ENCODE measurements at regions not wholly inside any gene's neighbourhood (a gene's known extent, or its start where the extent isn't known, plus 50 kb on each side); places are given as distances from the start of the nearest gene placed in this dataset.

- no peaks in the 10 kb centered on the region for H3K9me3 ChIP-seq
- WGBS = 60% methylated on average over 4 of the region's 7 CpGs
- no peaks in the 10 kb centered on the region for H3K27me3 ChIP-seq
- H3K4me1 ChIP-seq = peaks cover 62% of the 10 kb centered on the region
- no peaks in the 10 kb centered on the region for H3K36me3 ChIP-seq
- H3K27ac ChIP-seq = peak overlapping the region; percentile 47
- no peak overlapping the region for H3K4me3 ChIP-seq
- no peak for DNase-seq (ENCODE audit: low spot score in 2 of 2)
- TF ChIP-seq POLR2A (IDR thresholded peaks at IDR 0.05) (no peak), EP300 (IDR thresholded peaks at IDR 0.05) (no peak), POLR2AphosphoS5 (IDR thresholded peaks at IDR 0.05) (no peak), CTCF (IDR thresholded peaks at IDR 0.05) (no peak)
Measured at GRCh38 chr10:78804411-78805032, 264.2 kb upstream of the ZMIZ1 start.

- WGBS = 17% methylated on average over 6 of the region's 6 CpGs
- Histone ChIP-seq H3K4me3 (no peak overlapping the region), H3K27ac (peak overlapping the region; percentile 47), H3K4me1 (peaks cover 62% of the 10 kb centered on the region), H3K36me3 (no peaks in the 10 kb centered on the region), H3K9me3 (no peaks in the 10 kb centered on the region), H3K27me3 (no peaks in the 10 kb centered on the region)
- TF ChIP-seq CTCF (IDR thresholded peaks at IDR 0.05) (no peak), POLR2AphosphoS5 (IDR thresholded peaks at IDR 0.05) (peak in 1 of 3 donors; percentile 90)
- DNase-seq (ENCODE audit: low spot score in 2 of 2) = peak in 1 of 2 donors; percentile 83
Measured at GRCh38 chr10:78805176-78805575, 263.6 kb upstream of the ZMIZ1 start.

DNA sequence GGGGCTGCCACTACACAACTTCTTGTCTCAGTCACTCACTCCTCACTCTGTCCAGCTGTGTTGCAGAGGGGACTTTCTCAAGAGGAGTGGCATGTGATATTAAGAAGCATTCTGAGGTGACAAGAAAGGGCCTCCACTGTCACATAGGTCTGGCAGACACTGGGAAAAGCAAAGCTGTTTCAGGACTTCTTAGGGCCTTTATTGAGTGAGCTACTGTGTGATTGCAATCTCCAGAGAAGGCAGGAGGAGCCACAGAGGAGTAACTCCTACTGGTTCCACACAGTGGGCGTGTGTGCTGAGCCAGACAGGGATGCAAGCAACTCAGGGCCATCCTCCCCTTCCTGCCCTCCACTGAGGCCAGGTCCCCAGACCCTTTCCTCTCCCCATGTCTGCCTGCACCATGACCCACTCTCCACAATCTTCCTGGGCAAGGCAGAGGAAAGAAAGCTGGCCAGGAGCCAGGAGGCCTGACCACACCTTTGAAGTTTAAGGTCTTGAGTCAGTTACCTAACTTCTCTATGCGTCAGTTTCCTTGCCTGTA lies 262.0 kb upstream of the ZMIZ1 start:
- no peak for DNase-seq (ENCODE audit: low spot score in 2 of 2)
- Histone ChIP-seq H3K4me3 (no peak overlapping the region), H3K4me1 (peaks cover 56% of the 10 kb centered on the region), H3K9me3 (no peaks in the 10 kb centered on the region), H3K27ac (no peak overlapping the region), H3K27me3 (no peaks in the 10 kb centered on the region), H3K36me3 (no peaks in the 10 kb centered on the region)
- no peak for TF ChIP-seq CTCF (IDR thresholded peaks at IDR 0.05)
- TF ChIP-seq EP300 (IDR thresholded peaks at IDR 0.05) = no peak
- no peak for TF ChIP-seq POLR2AphosphoS5 (IDR thresholded peaks at IDR 0.05)
- no peak for TF ChIP-seq POLR2A (IDR thresholded peaks at IDR 0.05)
- WGBS = 85% methylated on average over 2 of the region's 2 CpGs

GRCh38 chr10:78807504-78808203 lies 261.1 kb upstream of the ZMIZ1 start:
- Histone ChIP-seq H3K4me3 (no peak overlapping the region), H3K27me3 (no peaks in the 10 kb centered on the region), H3K4me1 (peaks cover 47% of the 10 kb centered on the region), H3K9me3 (no peaks in the 10 kb centered on the region), H3K36me3 (no peaks in the 10 kb centered on the region), H3K27ac (no peak overlapping the region)
- TF ChIP-seq POLR2AphosphoS5 (IDR thresholded peaks at IDR 0.05) (no peak), POLR2A (IDR thresholded peaks at IDR 0.05) (no peak), EP300 (IDR thresholded peaks at IDR 0.05) (no peak), CTCF (IDR thresholded peaks at IDR 0.05) (no peak)
- WGBS = 84% methylated on average over 12 of the region's 12 CpGs
- no peak for DNase-seq (ENCODE audit: low spot score in 2 of 2)

- Histone ChIP-seq H3K4me3 (no peak overlapping the region), H3K4me1 (peaks cover 40% of the 10 kb centered on the region), H3K27me3 (no peaks in the 10 kb centered on the region), H3K27ac (no peak overlapping the region), H3K9me3 (no peaks in the 10 kb centered on the region), H3K36me3 (no peaks in the 10 kb centered on the region)
- 89% methylated on average over 8 of the region's 8 CpGs for WGBS
- TF ChIP-seq EP300 (IDR thresholded peaks at IDR 0.05) = no peak
- TF ChIP-seq CTCF (IDR thresholded peaks at IDR 0.05) = no peak
- TF ChIP-seq POLR2A (IDR thresholded peaks at IDR 0.05) = no peak
- TF ChIP-seq POLR2AphosphoS5 (IDR thresholded peaks at IDR 0.05) = no peak
- DNase-seq (ENCODE audit: low spot score in 2 of 2) = no peak
Measured at GRCh38 chr10:78808286-78808685, 260.5 kb upstream of the ZMIZ1 start.

Measured in suprapubic skin (tissue), 4 donors.